ENCODE measurements at regions not wholly inside any gene's neighbourhood (a gene's known extent, or its start where the extent isn't known, plus 50 kb on each side); places are given as distances from the start of the nearest gene placed in this dataset.

DNA sequence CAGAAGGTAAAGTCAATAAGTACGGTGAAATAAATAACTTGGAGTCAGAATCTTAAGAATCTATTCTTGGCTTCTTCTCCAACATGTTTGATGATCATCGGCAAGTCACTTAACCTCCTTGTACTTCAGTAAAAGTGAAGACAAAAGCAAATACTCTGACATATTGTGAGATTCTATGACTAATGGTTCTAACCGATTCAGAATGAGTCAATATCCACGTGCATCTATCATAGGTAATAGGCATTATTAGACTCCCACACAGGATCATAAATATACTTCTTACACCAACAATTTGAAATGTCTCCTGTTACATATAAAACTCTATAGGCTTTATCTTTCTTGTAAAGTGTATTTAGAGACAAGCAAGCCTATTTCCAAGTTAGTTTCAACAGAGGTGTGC is 144.4 kb upstream of the ATXN7L3B start:
- FAIRE-seq: no peak

More for the DNA sequence above, 144.4 kb upstream of the ATXN7L3B start:
- CTCF ChIA-PET (ENCODE audit: partially characterized antibody): no interaction called here
- H2BK12ac ChIP-seq (ENCODE audit: low read depth, low read length): no peak overlapping the region
- H3K9me3 ChIP-seq (ENCODE audit: insufficient read depth in 2 of 2, low read depth in 1 of 2, low read length in 1 of 2): no peaks in the 10 kb centered on the region
- no peaks in the 10 kb centered on the region for H3K23me2 ChIP-seq (ENCODE audit: low read depth, low read length)
- H4K5ac ChIP-seq (ENCODE audit: insufficient read length, low read depth, low read length): no peak overlapping the region
- H3K36me3 ChIP-seq (ENCODE audit: control insufficient read depth in 2 of 4, insufficient read depth in 4 of 4, low read length in 3 of 4): no peaks in the 10 kb centered on the region
- no peak overlapping the region for H2BK20ac ChIP-seq (ENCODE audit: low read length)
- H3K4ac ChIP-seq (replicated peaks; ENCODE audit: insufficient read length, low read depth, low read length): no peak overlapping the region
- H4K20me1 ChIP-seq (replicated peaks in 1 of 2; ENCODE audit: control insufficient read depth in 1 of 2, insufficient read depth in 2 of 2, low read length in 2 of 2): no peaks in the 10 kb centered on the region
- no peaks in the 10 kb centered on the region for H3K4me1 ChIP-seq (replicated peaks in 1 of 4; ENCODE audit: control insufficient read depth in 3 of 4, insufficient read depth in 4 of 4, low read length in 3 of 4)
- H4K8ac ChIP-seq (ENCODE audit: extremely low read depth, insufficient read depth, low read length): no peak overlapping the region
- H3K4me2 ChIP-seq (ENCODE audit: insufficient read depth in 1 of 2, low read depth in 2 of 2, low read length in 2 of 2): no peak overlapping the region
- H3K27ac ChIP-seq (ENCODE audit: low read depth, low read length): no peak overlapping the region
- no peak overlapping the region for H2BK5ac ChIP-seq (ENCODE audit: low read depth, low read length)
- no peak overlapping the region for H2BK15ac ChIP-seq (ENCODE audit: low read length)
- H2AK5ac ChIP-seq (ENCODE audit: low read depth, low read length): no peak overlapping the region
- H3K56ac ChIP-seq (replicated peaks; ENCODE audit: insufficient read length, low read depth, low read length): no peak overlapping the region
- no peak overlapping the region for H2BK120ac ChIP-seq (replicated peaks; ENCODE audit: low read depth, low read length)
- no peaks in the 10 kb centered on the region for H3K27me3 ChIP-seq (replicated peaks in 1 of 4; ENCODE audit: control insufficient read depth in 3 of 4, extremely low read depth in 1 of 4, insufficient read depth in 3 of 4, low read length in 3 of 4)
- H3K79me1 ChIP-seq (ENCODE audit: low read depth, low read length): no peaks in the 10 kb centered on the region
- H3K79me2 ChIP-seq (ENCODE audit: control insufficient read depth in 1 of 2, insufficient read depth in 2 of 2, low read length in 2 of 2): no peaks in the 10 kb centered on the region
- no peak overlapping the region for H4K91ac ChIP-seq (replicated peaks; ENCODE audit: insufficient read length, low read length)
- H3K23ac ChIP-seq (ENCODE audit: insufficient read length): no peak overlapping the region
- no peak overlapping the region for H2AFZ ChIP-seq (ENCODE audit: low read length)
- H3K4me3 ChIP-seq (ENCODE audit: extremely low read depth in 1 of 4, insufficient read depth in 2 of 4, low read depth in 3 of 4, low read length in 4 of 4): no peak overlapping the region
- H3K9ac ChIP-seq (replicated peaks in 1 of 4; ENCODE audit: extremely low read depth in 1 of 4, low read depth in 3 of 4, low read length in 3 of 4): no peak overlapping the region
- no peak overlapping the region for H3K14ac ChIP-seq (ENCODE audit: insufficient read length)
- DNase-seq (ENCODE audit: low read depth in 1 of 2, low spot score in 2 of 2): no peak
- WGBS, 2 experiments (ENCODE audit: extremely low coverage in 1 of 2, insufficient coverage in 1 of 2, insufficient read length in 1 of 2, insufficient replicate concordance in 2 of 2, low coverage in 1 of 2, low lambda C conversion rate in 2 of 2, missing lambda C conversion rate in 1 of 2): 86% methylated on average over 4 of the region's 4 CpGs; no CpG with 5 or more reads in 1 of the 2 experiments
- no peak for TF ChIP-seq HDAC6 (IDR thresholded peaks at IDR 0.05; ENCODE audit: low read depth, low read length)
- TF ChIP-seq NRF1 (IDR thresholded peaks at IDR 0.05; ENCODE audit: low read depth, low read length): no peak
- no peak for TF ChIP-seq SP4 (IDR thresholded peaks at IDR 0.05; ENCODE audit: low read length)
- TF ChIP-seq SIX5 (IDR thresholded peaks at IDR 0.05; ENCODE audit: low read depth, low read length): no peak
- no peak for TF ChIP-seq KDM4A (IDR thresholded peaks at IDR 0.05; ENCODE audit: low read depth, low read length, severe bottlenecking)
- no peak for TF ChIP-seq KDM5A (IDR thresholded peaks at IDR 0.05; ENCODE audit: low read length)
- TF ChIP-seq, protein P1, sequence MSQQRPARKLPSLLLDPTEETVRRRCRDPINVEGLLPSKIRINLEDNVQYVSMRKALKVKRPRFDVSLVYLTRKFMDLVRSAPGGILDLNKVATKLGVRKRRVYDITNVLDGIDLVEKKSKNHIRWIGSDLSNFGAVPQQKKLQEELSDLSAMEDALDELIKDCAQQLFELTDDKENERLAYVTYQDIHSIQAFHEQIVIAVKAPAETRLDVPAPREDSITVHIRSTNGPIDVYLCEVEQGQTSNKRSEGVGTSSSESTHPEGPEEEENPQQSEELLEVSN (IDR thresholded peaks at IDR 0.05): no peak
- TF ChIP-seq CBX5 (IDR thresholded peaks at IDR 0.05; ENCODE audit: low read depth, low read length): no peak
- POLR2A ChIA-PET (ENCODE audit: partially characterized antibody): no interaction called here
- H3K18ac ChIP-seq (ENCODE audit: extremely low read depth, low read length): no peak overlapping the region

Data from H1 (cell line).